ENCODE measurements at regions not wholly inside any gene's neighbourhood (a gene's known extent, or its start where the extent isn't known, plus 50 kb on each side); places are given as distances from the start of the nearest gene placed in this dataset.

GRCh38 chr5:6905883-6906282 lies 192.7 kb downstream of the TENT4A start:
- Histone ChIP-seq H2AK5ac (ENCODE audit: insufficient read length, low read length) (no peak overlapping the region), H3K27me3 (ENCODE audit: insufficient read depth, low read length) (no peaks in the 10 kb centered on the region), H3K9me3 (ENCODE audit: control insufficient read depth, low read depth, low read length) (no peaks in the 10 kb centered on the region), H3K4me1 (ENCODE audit: insufficient read depth, low read length) (no peaks in the 10 kb centered on the region), H2BK12ac (ENCODE audit: insufficient read length, low read depth, low read length) (no peak overlapping the region), H4K20me1 (ENCODE audit: control insufficient read depth, insufficient read depth, insufficient read length) (no peaks in the 10 kb centered on the region), H3K56ac (ENCODE audit: insufficient read length, low read depth, low read length) (no peak overlapping the region), H3K14ac (ENCODE audit: insufficient read depth, low read length) (no peak overlapping the region), H3K9ac (ENCODE audit: extremely low read depth, insufficient read length, low read length) (no peak overlapping the region), H3K4ac (ENCODE audit: low read depth, low read length) (no peak overlapping the region), H3K23me2 (ENCODE audit: insufficient read length, low read depth, low read length, poor library complexity, severe bottlenecking) (no peaks in the 10 kb centered on the region), H3K23ac (ENCODE audit: insufficient read length, low read depth, low read length) (no peak overlapping the region), H3K27ac (ENCODE audit: insufficient read length, low read depth, low read length) (no peak overlapping the region), H4K8ac (replicated peaks; ENCODE audit: insufficient read length, low read depth, low read length) (no peak overlapping the region), H3K4me2 (ENCODE audit: insufficient read depth, insufficient read length, low read length) (no peak overlapping the region), H3K18ac (ENCODE audit: insufficient read length, low read depth, low read length) (no peak overlapping the region), H2BK5ac (ENCODE audit: insufficient read length, low read length) (no peak overlapping the region), H3T11ph (ENCODE audit: low read length) (no peak overlapping the region), H4K91ac (ENCODE audit: insufficient read length, low read depth, low read length) (no peak overlapping the region), H4K5ac (ENCODE audit: insufficient read length, low read depth, low read length) (no peak overlapping the region), H2BK20ac (ENCODE audit: low read depth, low read length, poor library complexity, severe bottlenecking) (no peak overlapping the region), H2AFZ (ENCODE audit: low read length) (no peak overlapping the region), H3K79me1 (ENCODE audit: insufficient read depth, low read depth, low read length, poor library complexity, severe bottlenecking) (no peaks in the 10 kb centered on the region), H3K79me2 (ENCODE audit: insufficient read depth, low read length) (no peaks in the 10 kb centered on the region), H2BK15ac (ENCODE audit: low read depth, low read length) (no peak overlapping the region), H2BK120ac (ENCODE audit: low read depth, low read length, poor library complexity, severe bottlenecking) (no peak overlapping the region)
- Mint-ChIP-seq H3K27ac (no peak overlapping the region), H3K36me3 (ENCODE audit: insufficient read depth in 1 of 3, low read depth in 3 of 3) (no peaks in the 10 kb centered on the region), H3K4me1 (peaks cover 13% of the 10 kb centered on the region in 2 experiments), H3K27me3 (ENCODE audit: low read depth) (no peaks in the 10 kb centered on the region), H3K4me3 (no peak overlapping the region), H3K9me3 (no peaks in the 10 kb centered on the region; a peak in 1 of 5 replicates)
- no peak for TF ChIP-seq CTCF (conservative IDR thresholded peaks at IDR 0.05)
- no CpG with 5 or more reads among the region's 5 CpGs for WGBS (ENCODE audit: extremely low coverage, insufficient read length, low lambda C conversion rate)
- DNase-seq: no peak

Data from H9 (cell line).